ENCODE measurements at regions not wholly inside any gene's neighbourhood (a gene's known extent, or its start where the extent isn't known, plus 50 kb on each side); places are given as distances from the start of the nearest gene placed in this dataset.

GRCh38 chr13:90857921-90858320, 489.6 kb upstream of the MIR17HG start:
- TF ChIP-seq SUZ12 (IDR thresholded peaks at IDR 0.05; ENCODE audit: extremely low read depth, insufficient read depth, insufficient read length): no peak
- no peak for TF ChIP-seq ZNF274 (IDR thresholded peaks at IDR 0.05; ENCODE audit: low read depth, low read length)
